DND-41 (cell line): ENCODE measurements at regions not wholly inside any gene's neighbourhood (a gene's known extent, or its start where the extent isn't known, plus 50 kb on each side); places are given as distances from the start of the nearest gene placed in this dataset.

ENCODE experiments used
- EZH2 ChIP-seq: IDR thresholded peaks from 3 replicates; pipeline ENCODE4 v1.6.1; 2012; ENCODE audit warnings: borderline replicate concordance, low read depth, mild to moderate bottlenecking, moderate library complexity, low read length, inconsistent platforms; ENCODE audit not compliant: severe bottlenecking
- TF ChIP-seq, protein P1 (sequence below): IDR thresholded peaks from 2 replicates; pipeline ENCODE4 v1.5.1; 2012; ENCODE audit warnings: borderline replicate concordance, low read length, moderate library complexity, mild to moderate bottlenecking; ENCODE audit not compliant: poor library complexity, severe bottlenecking; ENCODE audit errors: extremely low read depth

DNA sequence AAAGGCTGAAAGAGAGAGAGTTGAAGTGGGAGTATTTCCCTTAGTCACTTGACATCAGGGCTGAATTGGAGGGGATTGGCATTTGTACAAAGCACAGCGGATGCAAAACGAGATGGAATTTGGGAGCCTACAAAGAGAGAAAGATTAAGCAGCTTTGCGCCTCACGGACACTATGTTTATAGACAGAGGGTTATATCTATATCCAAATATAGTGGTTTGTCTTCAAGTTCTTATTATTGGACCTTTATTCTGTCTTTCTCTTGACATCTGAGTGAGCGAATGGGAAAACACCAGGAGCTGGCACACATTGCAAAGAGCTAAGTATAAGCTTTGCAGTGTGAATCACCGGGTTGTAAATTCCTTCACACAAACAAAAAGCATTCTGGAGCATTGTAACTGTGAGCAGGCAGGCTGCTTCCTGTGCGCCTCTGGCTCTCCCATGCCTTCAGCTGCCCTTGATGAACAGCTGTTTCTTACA lies 500.2 kb downstream of the STIM2 start:
- TF ChIP-seq, protein P1, sequence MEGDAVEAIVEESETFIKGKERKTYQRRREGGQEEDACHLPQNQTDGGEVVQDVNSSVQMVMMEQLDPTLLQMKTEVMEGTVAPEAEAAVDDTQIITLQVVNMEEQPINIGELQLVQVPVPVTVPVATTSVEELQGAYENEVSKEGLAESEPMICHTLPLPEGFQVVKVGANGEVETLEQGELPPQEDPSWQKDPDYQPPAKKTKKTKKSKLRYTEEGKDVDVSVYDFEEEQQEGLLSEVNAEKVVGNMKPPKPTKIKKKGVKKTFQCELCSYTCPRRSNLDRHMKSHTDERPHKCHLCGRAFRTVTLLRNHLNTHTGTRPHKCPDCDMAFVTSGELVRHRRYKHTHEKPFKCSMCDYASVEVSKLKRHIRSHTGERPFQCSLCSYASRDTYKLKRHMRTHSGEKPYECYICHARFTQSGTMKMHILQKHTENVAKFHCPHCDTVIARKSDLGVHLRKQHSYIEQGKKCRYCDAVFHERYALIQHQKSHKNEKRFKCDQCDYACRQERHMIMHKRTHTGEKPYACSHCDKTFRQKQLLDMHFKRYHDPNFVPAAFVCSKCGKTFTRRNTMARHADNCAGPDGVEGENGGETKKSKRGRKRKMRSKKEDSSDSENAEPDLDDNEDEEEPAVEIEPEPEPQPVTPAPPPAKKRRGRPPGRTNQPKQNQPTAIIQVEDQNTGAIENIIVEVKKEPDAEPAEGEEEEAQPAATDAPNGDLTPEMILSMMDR, result no peak
- TF ChIP-seq EZH2, result no peak
